ENCODE measurements at regions not wholly inside any gene's neighbourhood (a gene's known extent, or its start where the extent isn't known, plus 50 kb on each side); places are given as distances from the start of the nearest gene placed in this dataset.
"Not testable (repeated sequence)": the region's sequence is repeated elsewhere in the genome, so short reads cannot be mapped to it uniquely, and the experiment has no call there.

- no peak for DNase-seq (ENCODE audit: low read depth)
Observed at GRCh38 chr1:54474310-54475251, 68.4 kb upstream of the SSBP3 start.

- no peak for DNase-seq (ENCODE audit: low read depth)
Observed at GRCh38 chr1:54471588-54471987, 65.4 kb upstream of the SSBP3 start.

- not testable (repeated sequence) for DNase-seq (ENCODE audit: low read depth)
Observed at GRCh38 chr1:54469444-54469843, 63.2 kb upstream of the SSBP3 start.

- not testable (repeated sequence) for DNase-seq (ENCODE audit: low read depth)
Observed at GRCh38 chr1:54468288-54469084, 62.3 kb upstream of the SSBP3 start.

GRCh38 chr1:54465351-54465811, 59.2 kb upstream of the SSBP3 start:
- DNase-seq (ENCODE audit: low read depth), result no peak

- DNase-seq (ENCODE audit: low read depth), result no peak
Observed at GRCh38 chr1:54464477-54465146, 58.4 kb upstream of the SSBP3 start.

- DNase-seq (ENCODE audit: low read depth), result no peak
Observed at GRCh38 chr1:54464031-54464476, 57.9 kb upstream of the SSBP3 start.

- no peak for DNase-seq (ENCODE audit: low read depth)
Observed at GRCh38 chr1:54463259-54464030, 57.3 kb upstream of the SSBP3 start.

GRCh38 chr1:54462597-54463258, 56.5 kb upstream of the SSBP3 start:
- DNase-seq (ENCODE audit: low read depth), result no peak

GRCh38 chr1:54461731-54462596, 55.8 kb upstream of the SSBP3 start:
- no peak for DNase-seq (ENCODE audit: low read depth)

GRCh38 chr1:54460861-54461387, 54.7 kb upstream of the SSBP3 start:
- DNase-seq (ENCODE audit: low read depth), result no peak

GRCh38 chr1:54460351-54460750, 54.2 kb upstream of the SSBP3 start:
- no peak for DNase-seq (ENCODE audit: low read depth)

GRCh38 chr1:54459726-54460191, 53.6 kb upstream of the SSBP3 start:
- no peak for DNase-seq (ENCODE audit: low read depth)

- no peak for DNase-seq (ENCODE audit: low read depth)
Observed at GRCh38 chr1:54459140-54459539, 52.9 kb upstream of the SSBP3 start.

GRCh38 chr1:54456921-54457529, 50.8 kb upstream of the SSBP3 start:
- DNase-seq (ENCODE audit: low read depth), result no peak

GRCh38 chr1:54456361-54456760, 50.2 kb upstream of the SSBP3 start:
- no peak for DNase-seq (ENCODE audit: low read depth)
